ENCODE measurements at regions not wholly inside any gene's neighbourhood (a gene's known extent, or its start where the extent isn't known, plus 50 kb on each side); places are given as distances from the start of the nearest gene placed in this dataset.
A peak's percentile ranks its signal among the peaks of the same experiment; 100 is the strongest.

DNA sequence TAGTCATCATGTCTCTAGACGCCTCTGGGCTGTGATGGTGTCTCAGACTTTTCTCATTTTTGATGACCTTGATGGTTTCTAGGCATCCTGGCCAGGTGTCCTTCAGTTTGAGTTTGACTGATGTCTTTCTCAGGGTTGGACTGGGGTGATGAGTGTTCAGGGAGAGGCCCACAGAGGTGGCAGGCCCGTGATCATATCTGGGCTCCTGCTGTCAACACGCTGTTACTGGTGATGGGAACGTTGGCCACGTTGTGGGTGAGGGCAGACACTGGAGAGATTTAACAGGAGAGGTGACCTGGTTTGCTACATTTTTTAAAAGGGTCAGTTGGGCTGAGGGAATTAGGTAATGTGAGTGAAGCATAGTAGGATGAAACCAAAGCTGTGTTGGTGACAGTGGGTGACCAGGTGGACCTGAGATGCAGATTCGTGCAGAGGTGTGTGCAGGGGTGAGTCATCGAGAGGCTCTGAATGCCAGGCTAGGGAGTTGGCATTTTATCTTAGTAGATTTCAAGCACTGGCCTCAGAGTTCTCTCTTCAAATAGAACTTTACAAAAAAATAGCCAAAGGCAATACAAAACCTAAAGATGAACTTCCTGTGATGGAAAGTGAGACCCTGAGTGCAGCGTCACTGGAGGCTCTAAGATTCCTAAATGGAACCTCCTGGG, 174.1 kb downstream of the CDH26 start:
- in situ Hi-C loops (cut with HindIII; ENCODE audit: low pct_ligation_motif_present, low sequenced_read_pairs): no loop called here
- TF ChIP-seq, protein P1, sequence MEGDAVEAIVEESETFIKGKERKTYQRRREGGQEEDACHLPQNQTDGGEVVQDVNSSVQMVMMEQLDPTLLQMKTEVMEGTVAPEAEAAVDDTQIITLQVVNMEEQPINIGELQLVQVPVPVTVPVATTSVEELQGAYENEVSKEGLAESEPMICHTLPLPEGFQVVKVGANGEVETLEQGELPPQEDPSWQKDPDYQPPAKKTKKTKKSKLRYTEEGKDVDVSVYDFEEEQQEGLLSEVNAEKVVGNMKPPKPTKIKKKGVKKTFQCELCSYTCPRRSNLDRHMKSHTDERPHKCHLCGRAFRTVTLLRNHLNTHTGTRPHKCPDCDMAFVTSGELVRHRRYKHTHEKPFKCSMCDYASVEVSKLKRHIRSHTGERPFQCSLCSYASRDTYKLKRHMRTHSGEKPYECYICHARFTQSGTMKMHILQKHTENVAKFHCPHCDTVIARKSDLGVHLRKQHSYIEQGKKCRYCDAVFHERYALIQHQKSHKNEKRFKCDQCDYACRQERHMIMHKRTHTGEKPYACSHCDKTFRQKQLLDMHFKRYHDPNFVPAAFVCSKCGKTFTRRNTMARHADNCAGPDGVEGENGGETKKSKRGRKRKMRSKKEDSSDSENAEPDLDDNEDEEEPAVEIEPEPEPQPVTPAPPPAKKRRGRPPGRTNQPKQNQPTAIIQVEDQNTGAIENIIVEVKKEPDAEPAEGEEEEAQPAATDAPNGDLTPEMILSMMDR (IDR thresholded peaks at IDR 0.05; ENCODE audit: low read depth, low read length, missing control alignments): no peak
- DNase-seq: no peak
- Histone ChIP-seq H3K36me3 (replicated peaks) (no peaks in the 10 kb centered on the region), H3K27me3 (replicated peaks) (no peaks in the 10 kb centered on the region), H3K27ac (no peak overlapping the region), H3K4me3 (ENCODE audit: low read depth, low read length) (no peak overlapping the region)

DNA sequence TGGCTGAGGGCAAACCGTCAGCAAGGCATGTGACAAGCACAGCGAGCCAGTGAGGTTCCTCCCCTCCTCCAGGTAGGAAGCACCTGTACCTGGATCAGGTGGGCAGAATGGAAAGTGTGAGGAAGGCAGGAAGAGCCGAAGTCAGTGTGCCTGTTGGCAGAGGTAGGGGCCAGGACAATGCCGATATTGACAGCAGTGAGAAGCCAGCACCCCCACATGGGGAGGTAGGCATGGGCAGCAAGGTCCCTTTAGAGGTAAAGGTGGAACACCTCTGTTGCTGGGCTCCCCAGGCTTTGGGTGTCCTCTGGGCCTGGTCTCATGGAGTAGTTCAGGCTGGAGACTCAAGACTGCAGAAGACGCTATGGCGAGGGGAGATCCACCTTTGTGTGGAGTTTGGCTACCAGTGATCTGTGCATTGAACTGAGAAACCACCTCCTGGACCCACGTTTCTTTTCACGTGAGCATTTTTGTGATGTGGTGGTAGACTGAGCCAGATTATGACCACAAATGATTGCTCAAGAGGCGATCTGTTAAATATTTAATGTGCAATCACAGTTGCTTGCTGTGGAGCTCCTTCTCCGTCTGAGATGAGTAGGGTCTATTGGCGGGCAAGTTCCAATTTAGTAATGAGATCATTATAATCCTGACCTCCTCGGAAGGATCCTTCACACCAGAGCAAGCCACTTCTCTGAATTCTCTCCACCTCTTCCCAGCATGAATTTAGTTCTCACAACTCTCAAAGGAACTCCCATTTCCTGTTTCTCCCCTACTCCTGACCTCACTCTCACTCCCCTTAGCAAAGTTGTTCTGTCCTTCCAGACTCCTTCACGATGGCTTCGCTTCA, 174.8 kb downstream of the CDH26 start:
- H3K27me3 ChIP-seq (replicated peaks): no peaks in the 10 kb centered on the region
- H3K36me3 ChIP-seq (replicated peaks): no peaks in the 10 kb centered on the region
- no peak overlapping the region for H3K4me3 ChIP-seq (ENCODE audit: low read depth, low read length)
- TF ChIP-seq, protein P1 (IDR thresholded peaks at IDR 0.05; ENCODE audit: low read depth, low read length, missing control alignments): no peak
- in situ Hi-C loops (cut with HindIII; ENCODE audit: low pct_ligation_motif_present, low sequenced_read_pairs): no loop called here
- no peak overlapping the region for H3K27ac ChIP-seq
- DNase-seq: no peak

DNA sequence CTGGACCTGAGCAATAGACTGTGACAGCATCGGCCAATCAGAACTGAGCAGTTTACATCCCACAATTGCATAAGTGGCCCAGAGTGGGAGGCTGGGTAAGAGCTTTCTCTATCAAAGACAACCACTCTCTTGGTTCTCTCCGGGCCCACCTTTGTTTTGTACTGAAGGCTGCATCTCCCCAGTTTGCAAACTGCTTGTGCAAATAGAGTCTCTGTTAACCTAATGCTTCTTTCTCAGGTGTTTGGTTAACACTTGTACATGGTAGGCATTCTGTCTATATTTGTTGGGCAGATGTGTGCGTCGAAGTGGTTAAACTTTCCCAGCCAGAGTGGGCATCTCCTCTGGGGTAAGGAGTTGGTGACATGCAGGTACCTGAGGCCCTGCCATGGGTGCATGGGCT, 177.1 kb downstream of the CDH26 start:
- no peak overlapping the region for H3K4me3 ChIP-seq (ENCODE audit: low read depth, low read length)
- TF ChIP-seq, protein P1 (IDR thresholded peaks at IDR 0.05; ENCODE audit: low read depth, low read length, missing control alignments): no peak
- H3K27ac ChIP-seq: no peak overlapping the region
- DNase-seq: no peak
- in situ Hi-C loops (cut with HindIII; ENCODE audit: low pct_ligation_motif_present, low sequenced_read_pairs): no loop called here
- no peaks in the 10 kb centered on the region for H3K27me3 ChIP-seq (replicated peaks)
- no peaks in the 10 kb centered on the region for H3K36me3 ChIP-seq (replicated peaks)

DNA sequence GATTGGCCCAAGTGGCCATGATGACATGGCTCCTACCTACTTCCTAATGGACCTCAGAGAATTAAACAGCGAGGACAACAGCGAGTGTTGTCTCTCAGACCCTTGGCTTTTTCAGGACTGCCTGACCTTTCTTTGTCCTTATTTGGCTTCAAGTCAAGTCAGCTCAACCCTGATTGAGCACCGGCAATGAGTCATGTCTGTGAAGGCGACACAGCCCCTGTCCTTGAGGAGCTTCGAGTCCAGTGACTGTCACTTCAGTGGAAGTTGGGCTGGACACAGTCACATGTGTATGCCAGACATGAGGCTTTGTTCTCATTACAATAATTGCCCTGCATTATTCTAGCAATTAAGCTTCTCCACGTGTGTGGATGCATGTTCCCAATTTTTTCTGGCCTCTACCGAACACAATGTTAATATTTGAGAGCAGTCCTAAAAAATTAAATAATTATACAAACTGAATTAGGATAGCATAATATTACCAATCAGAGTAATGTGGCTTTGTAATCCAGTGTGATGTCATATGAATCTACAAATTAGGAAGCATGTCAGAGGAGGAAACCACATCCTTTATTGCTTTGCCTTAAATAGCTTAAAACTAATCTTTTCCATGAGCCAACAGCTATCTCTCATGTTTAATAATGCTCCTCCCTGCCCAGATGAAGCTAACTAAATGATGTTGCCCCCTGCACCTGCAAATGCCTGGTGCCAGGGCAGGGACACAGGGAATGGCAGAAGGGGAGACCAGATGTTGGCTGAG, 178.6 kb downstream of the CDH26 start:
- Histone ChIP-seq H3K4me3 (ENCODE audit: low read depth, low read length) (no peak overlapping the region), H3K27me3 (replicated peaks) (no peaks in the 10 kb centered on the region), H3K36me3 (replicated peaks) (no peaks in the 10 kb centered on the region), H3K27ac (no peak overlapping the region)
- no peak for DNase-seq
- TF ChIP-seq, protein P1 (IDR thresholded peaks at IDR 0.05; ENCODE audit: low read depth, low read length, missing control alignments): no peak
- in situ Hi-C loops (cut with HindIII; ENCODE audit: low pct_ligation_motif_present, low sequenced_read_pairs): no loop called here

DNA sequence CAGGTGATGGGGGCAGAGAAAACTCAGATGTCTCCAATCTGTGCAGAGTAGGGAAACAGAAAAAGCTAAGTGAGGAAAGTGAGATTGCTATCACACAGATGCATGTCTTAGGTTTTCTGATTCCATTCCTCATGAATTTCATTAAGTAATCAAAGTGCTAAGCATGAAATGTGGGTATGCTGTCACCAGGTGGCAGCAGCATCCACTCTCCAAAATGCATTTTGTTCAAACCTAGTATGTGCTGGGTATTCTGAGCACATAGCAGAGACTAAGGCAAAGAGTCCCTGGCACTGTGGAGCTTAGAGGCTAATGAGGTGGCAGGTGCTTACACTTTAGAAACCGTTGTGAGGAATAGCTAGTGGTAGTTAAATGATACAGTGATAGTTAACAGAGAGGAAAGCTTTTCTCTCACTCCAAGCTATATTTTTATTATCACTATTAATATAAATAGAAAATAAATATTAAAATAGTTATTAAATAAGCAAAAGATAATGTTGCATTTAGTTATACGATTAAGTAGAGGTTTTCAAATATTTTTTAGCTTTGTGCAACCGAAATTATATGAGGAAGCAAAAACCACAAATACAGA, 179.5 kb downstream of the CDH26 start:
- in situ Hi-C loops (cut with HindIII; ENCODE audit: low pct_ligation_motif_present, low sequenced_read_pairs): no loop called here
- H3K36me3 ChIP-seq (replicated peaks): no peaks in the 10 kb centered on the region
- peak overlapping the region; percentile 45 for H3K4me3 ChIP-seq (ENCODE audit: low read depth, low read length)
- TF ChIP-seq, protein P1 (IDR thresholded peaks at IDR 0.05; ENCODE audit: low read depth, low read length, missing control alignments): peak; percentile 53
- H3K27ac ChIP-seq: no peak overlapping the region
- no peaks in the 10 kb centered on the region for H3K27me3 ChIP-seq (replicated peaks)
- peak; percentile 53 for DNase-seq
